ENCODE measurements at regions not wholly inside any gene's neighbourhood (a gene's known extent, or its start where the extent isn't known, plus 50 kb on each side); places are given as distances from the start of the nearest gene placed in this dataset.

GRCh38 chr16:50948268-50948930 lies 202.7 kb downstream of the SALL1 start:
- H3K36me3 ChIP-seq: no peaks in the 10 kb centered on the region
- DNase-seq: no peak

GRCh38 chr16:50947826-50948225 lies 203.2 kb downstream of the SALL1 start:
- no peak overlapping the region for H3K4me3 ChIP-seq (ENCODE audit: low read depth, low read length)
- TF ChIP-seq CTCF (IDR thresholded peaks at IDR 0.05; ENCODE audit: low read depth, low read length): no peak
- no peak for DNase-seq
- no peaks in the 10 kb centered on the region for H3K36me3 ChIP-seq
- no peaks in the 10 kb centered on the region for H3K4me1 ChIP-seq
- H3K9me3 ChIP-seq: no peaks in the 10 kb centered on the region
- no peaks in the 10 kb centered on the region for H3K27me3 ChIP-seq

More at GRCh38 chr16:50948268-50948930, 202.7 kb downstream of the SALL1 start:
- Histone ChIP-seq H3K4me1 (no peaks in the 10 kb centered on the region), H3K27me3 (no peaks in the 10 kb centered on the region), H3K9me3 (no peaks in the 10 kb centered on the region), H3K4me3 (ENCODE audit: low read depth, low read length) (no peak overlapping the region)
- no peak for TF ChIP-seq CTCF (IDR thresholded peaks at IDR 0.05; ENCODE audit: low read depth, low read length)

GRCh38 chr16:50946606-50947005 lies 204.5 kb downstream of the SALL1 start:
- H3K36me3 ChIP-seq: no peaks in the 10 kb centered on the region
- no peaks in the 10 kb centered on the region for H3K9me3 ChIP-seq
- H3K4me3 ChIP-seq (ENCODE audit: low read depth, low read length): no peak overlapping the region
- DNase-seq: no peak
- H3K4me1 ChIP-seq: no peaks in the 10 kb centered on the region
- TF ChIP-seq CTCF (IDR thresholded peaks at IDR 0.05; ENCODE audit: low read depth, low read length): no peak
- H3K27me3 ChIP-seq: no peaks in the 10 kb centered on the region

- DNase-seq: no peak
- H3K4me3 ChIP-seq (ENCODE audit: low read depth, low read length): no peak overlapping the region
- TF ChIP-seq CTCF (IDR thresholded peaks at IDR 0.05; ENCODE audit: low read depth, low read length): no peak
- H3K36me3 ChIP-seq: no peaks in the 10 kb centered on the region
- H3K9me3 ChIP-seq: no peaks in the 10 kb centered on the region
- H3K27me3 ChIP-seq: no peaks in the 10 kb centered on the region
- no peaks in the 10 kb centered on the region for H3K4me1 ChIP-seq
These were observed 204.2 kb downstream of the CYLD start for GRCh38 chr16:50946098-50946497.

GRCh38 chr16:50945171-50945570 lies 203.3 kb downstream of the CYLD start:
- DNase-seq: no peak

More at GRCh38 chr16:50945171-50945570, 203.3 kb downstream of the CYLD start:
- Histone ChIP-seq H3K36me3 (no peaks in the 10 kb centered on the region), H3K4me1 (no peaks in the 10 kb centered on the region), H3K9me3 (no peaks in the 10 kb centered on the region), H3K27me3 (no peaks in the 10 kb centered on the region), H3K4me3 (ENCODE audit: low read depth, low read length) (no peak overlapping the region)
- no peak for TF ChIP-seq CTCF (IDR thresholded peaks at IDR 0.05; ENCODE audit: low read depth, low read length)

Measured in BE2C (cell line).